ENCODE measurements at regions not wholly inside any gene's neighbourhood (a gene's known extent, or its start where the extent isn't known, plus 50 kb on each side); places are given as distances from the start of the nearest gene placed in this dataset.

- DNase-seq: no peak
- no peak overlapping the region for H3K4me2 ChIP-seq (ENCODE audit: low read length, poor library complexity, severe bottlenecking)
- no peak overlapping the region for H2BK120ac ChIP-seq (ENCODE audit: low read depth, low read length)
- H3K79me1 ChIP-seq (replicated peaks; ENCODE audit: low read length, poor library complexity, severe bottlenecking): no peaks in the 10 kb centered on the region
- no peak overlapping the region for H3K14ac ChIP-seq (ENCODE audit: low read length in 2 of 2)
- no peaks in the 10 kb centered on the region for H3K36me3 ChIP-seq (ENCODE audit: control insufficient read depth in 1 of 2, insufficient read depth in 2 of 2, low read depth in 1 of 2, low read length in 2 of 2)
- no peaks in the 10 kb centered on the region for H3K27me3 ChIP-seq (ENCODE audit: control insufficient read depth in 1 of 2, insufficient read depth in 1 of 2, low read length in 2 of 2)
- no peak overlapping the region for H2AK5ac ChIP-seq (ENCODE audit: low read length, severe bottlenecking)
- H2BK12ac ChIP-seq (ENCODE audit: low read length in 2 of 2): no peak overlapping the region
- H3K4ac ChIP-seq (ENCODE audit: low read depth in 1 of 2, low read length in 2 of 2): no peak overlapping the region
- no peak overlapping the region for H2BK5ac ChIP-seq (ENCODE audit: low read depth, low read length, poor library complexity, severe bottlenecking)
- no peaks in the 10 kb centered on the region for H3K9me3 ChIP-seq (ENCODE audit: control insufficient read depth, low read length)
- H2AFZ ChIP-seq (ENCODE audit: low read depth, low read length): no peak overlapping the region
- H3K9ac ChIP-seq (ENCODE audit: low read length): no peak overlapping the region
- WGBS: 97% methylated on average over 7 of the region's 7 CpGs
- no peak overlapping the region for H4K91ac ChIP-seq (ENCODE audit: low read length)
- H3K27ac ChIP-seq (ENCODE audit: low read length, poor library complexity, severe bottlenecking): no peak overlapping the region
- no peaks in the 10 kb centered on the region for H3K4me1 ChIP-seq (ENCODE audit: control insufficient read depth, insufficient read depth, low read depth, low read length)
- H4K8ac ChIP-seq (ENCODE audit: low read length): no peak overlapping the region
- no peak overlapping the region for H2BK15ac ChIP-seq (ENCODE audit: low read depth, poor library complexity, severe bottlenecking)
- no peak overlapping the region for H3K23ac ChIP-seq (ENCODE audit: low read length in 2 of 2)
- no peak overlapping the region for H3K4me3 ChIP-seq (ENCODE audit: insufficient read depth in 1 of 2, low read depth in 1 of 2, low read length in 2 of 2)
- no peak overlapping the region for H3K18ac ChIP-seq (ENCODE audit: low read depth in 1 of 2, low read length in 2 of 2)
These were observed 139.3 kb downstream of the TTLL2 start for GRCh38 chr6:167464177-167464576.

- DNase-seq: no peak
- Histone ChIP-seq H2BK15ac (ENCODE audit: low read depth, poor library complexity, severe bottlenecking) (no peak overlapping the region), H3K14ac (ENCODE audit: low read length in 2 of 2) (no peak overlapping the region), H2BK5ac (ENCODE audit: low read depth, low read length, poor library complexity, severe bottlenecking) (no peak overlapping the region), H3K79me1 (replicated peaks; ENCODE audit: low read length, poor library complexity, severe bottlenecking) (no peaks in the 10 kb centered on the region), H3K18ac (ENCODE audit: low read depth in 1 of 2, low read length in 2 of 2) (no peak overlapping the region), H3K4me3 (ENCODE audit: insufficient read depth in 1 of 2, low read depth in 1 of 2, low read length in 2 of 2) (no peak overlapping the region), H3K27ac (ENCODE audit: low read length, poor library complexity, severe bottlenecking) (no peak overlapping the region), H4K8ac (ENCODE audit: low read length) (no peak overlapping the region), H3K36me3 (ENCODE audit: control insufficient read depth in 1 of 2, insufficient read depth in 2 of 2, low read depth in 1 of 2, low read length in 2 of 2) (no peaks in the 10 kb centered on the region), H2BK120ac (ENCODE audit: low read depth, low read length) (no peak overlapping the region), H3K9ac (ENCODE audit: low read length) (no peak overlapping the region), H4K91ac (ENCODE audit: low read length) (no peak overlapping the region), H3K9me3 (ENCODE audit: control insufficient read depth, low read length) (no peaks in the 10 kb centered on the region), H2AK5ac (ENCODE audit: low read length, severe bottlenecking) (no peak overlapping the region), H2AFZ (ENCODE audit: low read depth, low read length) (no peak overlapping the region), H3K23ac (ENCODE audit: low read length in 2 of 2) (no peak overlapping the region), H3K4me1 (ENCODE audit: control insufficient read depth, insufficient read depth, low read depth, low read length) (no peaks in the 10 kb centered on the region), H3K4ac (ENCODE audit: low read depth in 1 of 2, low read length in 2 of 2) (no peak overlapping the region), H3K27me3 (ENCODE audit: control insufficient read depth in 1 of 2, insufficient read depth in 1 of 2, low read length in 2 of 2) (no peaks in the 10 kb centered on the region), H3K4me2 (ENCODE audit: low read length, poor library complexity, severe bottlenecking) (no peak overlapping the region), H2BK12ac (ENCODE audit: low read length in 2 of 2) (no peak overlapping the region)
- 41% methylated on average over 4 of the region's 5 CpGs for WGBS
These were observed 140.6 kb downstream of the TTLL2 start for GRCh38 chr6:167465482-167465881.

- no peak overlapping the region for H3K27ac ChIP-seq (ENCODE audit: low read length, poor library complexity, severe bottlenecking)
- no peaks in the 10 kb centered on the region for H3K27me3 ChIP-seq (ENCODE audit: control insufficient read depth in 1 of 2, insufficient read depth in 1 of 2, low read length in 2 of 2)
These were observed 142.4 kb downstream of the TTLL2 start for GRCh38 chr6:167467282-167467681.

GRCh38 chr6:167467793-167468431 lies 143.0 kb downstream of the TTLL2 start:
- Histone ChIP-seq H3K79me1 (replicated peaks; ENCODE audit: low read length, poor library complexity, severe bottlenecking) (no peaks in the 10 kb centered on the region), H3K18ac (ENCODE audit: low read depth in 1 of 2, low read length in 2 of 2) (no peak overlapping the region), H3K9me3 (ENCODE audit: control insufficient read depth, low read length) (no peaks in the 10 kb centered on the region), H2AFZ (ENCODE audit: low read depth, low read length) (no peak overlapping the region), H4K91ac (ENCODE audit: low read length) (no peak overlapping the region), H3K4me2 (ENCODE audit: low read length, poor library complexity, severe bottlenecking) (no peak overlapping the region), H2BK12ac (ENCODE audit: low read length in 2 of 2) (no peak overlapping the region), H3K14ac (ENCODE audit: low read length in 2 of 2) (no peak overlapping the region), H2BK15ac (ENCODE audit: low read depth, poor library complexity, severe bottlenecking) (no peak overlapping the region), H3K23ac (ENCODE audit: low read length in 2 of 2) (no peak overlapping the region), H3K27me3 (ENCODE audit: control insufficient read depth in 1 of 2, insufficient read depth in 1 of 2, low read length in 2 of 2) (no peaks in the 10 kb centered on the region), H4K8ac (ENCODE audit: low read length) (no peak overlapping the region), H3K36me3 (ENCODE audit: control insufficient read depth in 1 of 2, insufficient read depth in 2 of 2, low read depth in 1 of 2, low read length in 2 of 2) (no peaks in the 10 kb centered on the region), H2BK5ac (ENCODE audit: low read depth, low read length, poor library complexity, severe bottlenecking) (no peak overlapping the region), H3K27ac (ENCODE audit: low read length, poor library complexity, severe bottlenecking) (no peak overlapping the region), H3K4ac (ENCODE audit: low read depth in 1 of 2, low read length in 2 of 2) (no peak overlapping the region), H2AK5ac (ENCODE audit: low read length, severe bottlenecking) (no peak overlapping the region), H3K4me3 (ENCODE audit: insufficient read depth in 1 of 2, low read depth in 1 of 2, low read length in 2 of 2) (no peak overlapping the region), H3K9ac (ENCODE audit: low read length) (no peak overlapping the region), H3K4me1 (ENCODE audit: control insufficient read depth, insufficient read depth, low read depth, low read length) (no peaks in the 10 kb centered on the region), H2BK120ac (ENCODE audit: low read depth, low read length) (no peak overlapping the region)
- DNase-seq: no peak
- 91% methylated on average over 39 of the region's 39 CpGs for WGBS

More at GRCh38 chr6:167467282-167467681, 142.4 kb downstream of the TTLL2 start:
- Histone ChIP-seq H2BK15ac (ENCODE audit: low read depth, poor library complexity, severe bottlenecking) (no peak overlapping the region), H3K14ac (ENCODE audit: low read length in 2 of 2) (no peak overlapping the region), H3K4ac (ENCODE audit: low read depth in 1 of 2, low read length in 2 of 2) (no peak overlapping the region), H2BK5ac (ENCODE audit: low read depth, low read length, poor library complexity, severe bottlenecking) (no peak overlapping the region), H3K18ac (ENCODE audit: low read depth in 1 of 2, low read length in 2 of 2) (no peak overlapping the region), H2AK5ac (ENCODE audit: low read length, severe bottlenecking) (no peak overlapping the region), H4K8ac (ENCODE audit: low read length) (no peak overlapping the region), H2BK12ac (ENCODE audit: low read length in 2 of 2) (no peak overlapping the region), H3K9ac (ENCODE audit: low read length) (no peak overlapping the region), H3K4me3 (ENCODE audit: insufficient read depth in 1 of 2, low read depth in 1 of 2, low read length in 2 of 2) (no peak overlapping the region), H3K9me3 (ENCODE audit: control insufficient read depth, low read length) (no peaks in the 10 kb centered on the region), H3K4me1 (ENCODE audit: control insufficient read depth, insufficient read depth, low read depth, low read length) (no peaks in the 10 kb centered on the region), H3K79me1 (replicated peaks; ENCODE audit: low read length, poor library complexity, severe bottlenecking) (no peaks in the 10 kb centered on the region), H3K23ac (ENCODE audit: low read length in 2 of 2) (no peak overlapping the region), H4K91ac (ENCODE audit: low read length) (no peak overlapping the region), H3K36me3 (ENCODE audit: control insufficient read depth in 1 of 2, insufficient read depth in 2 of 2, low read depth in 1 of 2, low read length in 2 of 2) (no peaks in the 10 kb centered on the region), H2AFZ (ENCODE audit: low read depth, low read length) (no peak overlapping the region), H3K4me2 (ENCODE audit: low read length, poor library complexity, severe bottlenecking) (no peak overlapping the region), H2BK120ac (ENCODE audit: low read depth, low read length) (no peak overlapping the region)
- DNase-seq: no peak
- 96% methylated on average over 6 of the region's 9 CpGs for WGBS

Measured in mesenchymal stem cell (in vitro differentiated cells and primary cell).